GM12891 (cell line): ENCODE measurements at regions not wholly inside any gene's neighbourhood (a gene's known extent, or its start where the extent isn't known, plus 50 kb on each side); places are given as distances from the start of the nearest gene placed in this dataset.

ENCODE experiments used
- PAX5 ChIP-seq: IDR thresholded peaks from 2 replicates; pipeline ENCODE4 v1.6.1; 2011; ENCODE audit warnings: low read length, moderate library complexity, mild to moderate bottlenecking; ENCODE audit not compliant: insufficient read depth, severe bottlenecking
- POLR2A ChIP-seq: IDR thresholded peaks from 2 replicates; pipeline ENCODE4 v1.6.1; 2011; ENCODE audit warnings: low read depth, low read length, control low read depth
- POLR2AphosphoS5 ChIP-seq: IDR thresholded peaks from 2 replicates; pipeline ENCODE4 v1.6.1; 2011; ENCODE audit warnings: low read depth, low read length, control low read depth
- POU2F2 ChIP-seq: IDR thresholded peaks from 2 replicates; pipeline ENCODE4 v1.6.1; 2011; ENCODE audit warnings: low read depth, mild to moderate bottlenecking, control low read depth, low read length, moderate library complexity
- SPI1 ChIP-seq: IDR thresholded peaks from 2 replicates; pipeline ENCODE4 v1.6.1; 2011; ENCODE audit warnings: low read depth, low read length, control low read depth
- TAF1 ChIP-seq: IDR thresholded peaks from 2 replicates; pipeline ENCODE4 v1.6.1; 2011; ENCODE audit warnings: low read depth, low read length, control low read depth

GRCh38 chr16:64351121-64351520, 770.7 kb downstream of the CDH11 start:
- TF ChIP-seq POLR2A (no peak), POLR2AphosphoS5 (no peak), TAF1 (no peak), SPI1 (no peak), PAX5 (no peak), POU2F2 (no peak)
